ENCODE measurements at regions not wholly inside any gene's neighbourhood (a gene's known extent, or its start where the extent isn't known, plus 50 kb on each side); places are given as distances from the start of the nearest gene placed in this dataset.

DNA sequence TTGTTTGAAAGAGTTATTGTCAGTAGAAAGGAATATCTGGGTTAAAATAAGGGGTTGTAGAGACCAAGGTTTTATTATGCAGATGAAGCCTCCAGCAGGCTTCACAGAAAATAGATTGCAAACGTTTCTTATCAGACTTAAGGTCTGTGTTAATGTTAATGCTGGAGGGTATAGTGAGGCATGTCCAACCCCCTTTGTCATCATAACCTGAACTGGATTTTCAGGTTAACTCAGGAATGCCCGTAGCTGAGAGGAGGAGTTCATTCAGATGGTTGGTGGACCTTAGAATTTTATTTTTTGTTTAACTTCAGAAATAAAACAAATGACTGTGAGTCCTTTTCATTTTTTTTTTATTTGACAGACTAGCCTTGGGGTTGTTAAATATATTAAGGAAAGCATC is 354.1 kb downstream of the GPM6A start:
- H3K36me3 ChIP-seq (ENCODE audit: control insufficient read depth, insufficient read depth, low read length): no peaks in the 10 kb centered on the region
- in situ Hi-C loops (cut with MboI) (no loop called here), intact Hi-C loops (cut with micrococcal nuclease) (no loop called here)
- CTCF ChIA-PET (ENCODE audit: low intra/inter-chr PET ratio): no interaction called here
- no peak overlapping the region for H3K27ac ChIP-seq (ENCODE audit: extremely low read depth, low read depth, low read length)
- BruUV-seq (replicated peaks): no TSS peak
- DNase-seq (ENCODE audit: extremely low read depth in 1 of 4, low spot score in 3 of 4): no peak
- no peak for ATAC-seq
- H3K27me3 ChIP-seq (ENCODE audit: control insufficient read depth in 2 of 2, insufficient read depth in 2 of 2, low read length in 2 of 2): no peaks in the 10 kb centered on the region
- FAIRE-seq: no peak
- POLR2A ChIA-PET: no interaction called here
- TF ChIP-seq, protein P1, sequence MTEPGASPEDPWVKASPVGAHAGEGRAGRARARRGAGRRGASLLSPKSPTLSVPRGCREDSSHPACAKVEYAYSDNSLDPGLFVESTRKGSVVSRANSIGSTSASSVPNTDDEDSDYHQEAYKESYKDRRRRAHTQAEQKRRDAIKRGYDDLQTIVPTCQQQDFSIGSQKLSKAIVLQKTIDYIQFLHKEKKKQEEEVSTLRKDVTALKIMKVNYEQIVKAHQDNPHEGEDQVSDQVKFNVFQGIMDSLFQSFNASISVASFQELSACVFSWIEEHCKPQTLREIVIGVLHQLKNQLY (CRISPR knock-in tag; conservative IDR thresholded peaks at IDR 0.05): no peak
- no peak for TF ChIP-seq ZNF134 (CRISPR knock-in tag; conservative IDR thresholded peaks at IDR 0.05)
- WGBS (ENCODE audit: insufficient coverage, low coverage, missing lambda C conversion rate): 0% methylated on average over 2 of the region's 2 CpGs
- no peaks in the 10 kb centered on the region for H3K9me3 ChIP-seq (replicated peaks; ENCODE audit: control insufficient read depth, insufficient read depth, low read depth, low read length)
- H3K4me1 ChIP-seq (replicated peaks in 1 of 2; ENCODE audit: control insufficient read depth in 2 of 2, insufficient read depth in 2 of 2, low read length in 2 of 2): no peaks in the 10 kb centered on the region
- H3K4me3 ChIP-seq: no peak overlapping the region
- H2AFZ ChIP-seq (ENCODE audit: low read depth, low read length): no peak overlapping the region
- no peaks in the 10 kb centered on the region for H4K20me1 ChIP-seq (replicated peaks; ENCODE audit: control insufficient read depth, insufficient read depth, low read length)
- no peaks in the 10 kb centered on the region for H3K9me1 ChIP-seq (ENCODE audit: control insufficient read depth, insufficient read depth, low read length)
- H3K4me2 ChIP-seq (ENCODE audit: insufficient read depth, low read length): no peak overlapping the region
- no peak overlapping the region for H3K9ac ChIP-seq (ENCODE audit: insufficient read depth in 1 of 2, low read depth in 2 of 2, low read length in 2 of 2)
- H3K79me2 ChIP-seq (ENCODE audit: control insufficient read depth, insufficient read depth, low read length): no peaks in the 10 kb centered on the region

DNA sequence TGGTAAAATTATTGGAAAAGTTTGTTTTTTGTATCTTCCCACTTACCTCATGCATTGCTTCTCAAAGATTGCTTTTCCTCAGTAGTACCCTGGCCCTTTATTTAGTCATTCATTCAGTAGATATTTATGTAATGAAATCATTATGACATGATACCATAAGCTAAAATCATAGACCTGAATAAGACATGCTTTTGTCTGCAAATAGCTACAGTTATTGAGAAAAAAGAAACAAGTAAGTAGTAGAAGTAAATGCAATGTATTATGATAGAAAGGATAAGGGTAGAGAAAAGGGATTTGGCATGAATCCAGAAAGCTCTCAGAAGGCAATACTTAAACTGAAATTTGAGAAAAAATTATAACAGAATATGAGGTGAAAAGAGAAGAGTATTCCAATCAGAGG is 352.5 kb downstream of the GPM6A start:
- DNase-seq (ENCODE audit: extremely low read depth in 1 of 4, low spot score in 3 of 4): no peak
- Histone ChIP-seq H3K9me3 (replicated peaks; ENCODE audit: control insufficient read depth, insufficient read depth, low read depth, low read length) (no peaks in the 10 kb centered on the region), H3K79me2 (ENCODE audit: control insufficient read depth, insufficient read depth, low read length) (no peaks in the 10 kb centered on the region), H2AFZ (ENCODE audit: low read depth, low read length) (no peak overlapping the region), H3K4me2 (ENCODE audit: insufficient read depth, low read length) (no peak overlapping the region), H3K36me3 (ENCODE audit: control insufficient read depth, insufficient read depth, low read length) (no peaks in the 10 kb centered on the region), H4K20me1 (replicated peaks; ENCODE audit: control insufficient read depth, insufficient read depth, low read length) (no peaks in the 10 kb centered on the region), H3K4me3 (no peak overlapping the region), H3K9ac (ENCODE audit: insufficient read depth in 1 of 2, low read depth in 2 of 2, low read length in 2 of 2) (no peak overlapping the region), H3K27ac (ENCODE audit: extremely low read depth, low read depth, low read length) (no peak overlapping the region), H3K27me3 (ENCODE audit: control insufficient read depth in 2 of 2, insufficient read depth in 2 of 2, low read length in 2 of 2) (no peaks in the 10 kb centered on the region), H3K9me1 (ENCODE audit: control insufficient read depth, insufficient read depth, low read length) (no peaks in the 10 kb centered on the region), H3K4me1 (replicated peaks in 1 of 2; ENCODE audit: control insufficient read depth in 2 of 2, insufficient read depth in 2 of 2, low read length in 2 of 2) (no peaks in the 10 kb centered on the region)
- in situ Hi-C loops (cut with MboI) (no loop called here), intact Hi-C loops (cut with micrococcal nuclease) (no loop called here)
- ChIA-PET CTCF (ENCODE audit: low intra/inter-chr PET ratio) (no interaction called here), POLR2A (no interaction called here)
- BruUV-seq (replicated peaks): no TSS peak
- no peak for FAIRE-seq
- no peak for ATAC-seq
- TF ChIP-seq ZNF184 (CRISPR knock-in tag; IDR thresholded peaks at IDR 0.05): no peak
- TF ChIP-seq, protein P2, sequence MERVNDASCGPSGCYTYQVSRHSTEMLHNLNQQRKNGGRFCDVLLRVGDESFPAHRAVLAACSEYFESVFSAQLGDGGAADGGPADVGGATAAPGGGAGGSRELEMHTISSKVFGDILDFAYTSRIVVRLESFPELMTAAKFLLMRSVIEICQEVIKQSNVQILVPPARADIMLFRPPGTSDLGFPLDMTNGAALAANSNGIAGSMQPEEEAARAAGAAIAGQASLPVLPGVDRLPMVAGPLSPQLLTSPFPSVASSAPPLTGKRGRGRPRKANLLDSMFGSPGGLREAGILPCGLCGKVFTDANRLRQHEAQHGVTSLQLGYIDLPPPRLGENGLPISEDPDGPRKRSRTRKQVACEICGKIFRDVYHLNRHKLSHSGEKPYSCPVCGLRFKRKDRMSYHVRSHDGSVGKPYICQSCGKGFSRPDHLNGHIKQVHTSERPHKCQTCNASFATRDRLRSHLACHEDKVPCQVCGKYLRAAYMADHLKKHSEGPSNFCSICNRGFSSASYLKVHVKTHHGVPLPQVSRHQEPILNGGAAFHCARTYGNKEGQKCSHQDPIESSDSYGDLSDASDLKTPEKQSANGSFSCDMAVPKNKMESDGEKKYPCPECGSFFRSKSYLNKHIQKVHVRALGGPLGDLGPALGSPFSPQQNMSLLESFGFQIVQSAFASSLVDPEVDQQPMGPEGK (CRISPR knock-in tag; IDR thresholded peaks at IDR 0.05; ENCODE audit: borderline replicate concordance): no peak
- no peak for TF ChIP-seq CBX5 (IDR thresholded peaks at IDR 0.05; ENCODE audit: borderline replicate concordance, low read depth)
- peak; percentile 21; the same call in 1 of the 2 replicates for TF ChIP-seq NFIC (IDR thresholded peaks at IDR 0.05)

Measured in K562 (cell line).